Fibroblast of lung (primary cell): ENCODE measurements at regions not wholly inside any gene's neighbourhood (a gene's known extent, or its start where the extent isn't known, plus 50 kb on each side); places are given as distances from the start of the nearest gene placed in this dataset.

Experiments
- DNase-seq, 2 donors: peaks; one replicate each; pipeline versions ENCODE4 v3.0.0 to v3.0.0-alpha.2; 2010; ENCODE audit warnings: low read depth in 2 of 2
- H2AFZ ChIP-seq: 2 replicates; pipeline ENCODE4 v1.5.1; 2012; ENCODE audit warnings: low read length, control low read depth, inconsistent platforms
- H3K27ac ChIP-seq: 2 replicates; pipeline ENCODE4 v1.5.1; 2011; ENCODE audit warnings: low read length, control low read depth; ENCODE audit not compliant: insufficient read depth
- H3K27me3 ChIP-seq: 2 replicates; pipeline ENCODE4 v1.5.1; 2011; ENCODE audit warnings: mild to moderate bottlenecking, low read length; ENCODE audit not compliant: control insufficient read depth, insufficient read depth
- H3K36me3 ChIP-seq: 2 replicates; pipeline ENCODE4 v1.5.1; 2011; ENCODE audit warnings: low read length; ENCODE audit not compliant: control insufficient read depth, insufficient read depth
- H3K4me1 ChIP-seq: 2 replicates; pipeline ENCODE4 v1.5.1; 2011; ENCODE audit warnings: low read length; ENCODE audit not compliant: control insufficient read depth, insufficient read depth; ENCODE audit errors: extremely low read depth
- H3K4me2 ChIP-seq: 2 replicates; pipeline ENCODE4 v1.5.1; 2011; ENCODE audit warnings: low read length, control low read depth; ENCODE audit not compliant: insufficient read depth; ENCODE audit errors: extremely low read depth
- H3K4me3 ChIP-seq, 4 experiments: fragments of 200-600 bp in 1 of 4; sonication (generic) in 1 of 4; replicated peaks in 1 of 4; 2 replicates each; pipeline ENCODE4 v1.5.1; 2011 to 2016; ENCODE audit warnings: low read length in 4 of 4, low read depth in 3 of 4, mild to moderate bottlenecking in 3 of 4, control low read depth in 2 of 4, inconsistent platforms in 1 of 4, mixed read lengths in 1 of 4; ENCODE audit not compliant: insufficient read depth in 1 of 4; ENCODE audit errors: control extremely low read depth in 1 of 4
- H3K79me2 ChIP-seq: 2 replicates; pipeline ENCODE4 v1.5.1; 2012; ENCODE audit warnings: mild to moderate bottlenecking, low read length, inconsistent platforms; ENCODE audit not compliant: control insufficient read depth, insufficient read depth
- H3K9ac ChIP-seq: 2 replicates; pipeline ENCODE4 v1.5.1; 2011; ENCODE audit warnings: mild to moderate bottlenecking, low read length, control low read depth; ENCODE audit not compliant: insufficient read depth
- H3K9me3 ChIP-seq: 2 replicates; pipeline ENCODE4 v1.5.1; 2012; ENCODE audit warnings: low read depth, low read length; ENCODE audit not compliant: control insufficient read depth, insufficient read depth
- H4K20me1 ChIP-seq: 2 replicates; pipeline ENCODE4 v1.5.1; 2011; ENCODE audit warnings: low read length; ENCODE audit not compliant: control insufficient read depth, insufficient read depth; ENCODE audit errors: extremely low read depth
- CTCF ChIP-seq, 2 donors: IDR thresholded peaks in 1 of 2; conservative IDR thresholded peaks in 1 of 2; 1 replicate in 1 of 2; 2 replicates in 1 of 2; pipeline ENCODE4 v1.5.1; 2011 to 2012; ENCODE audit warnings: low read length in 2 of 2, control low read depth in 1 of 2, inconsistent platforms in 1 of 2, low read depth in 1 of 2, mild to moderate bottlenecking in 1 of 2
- EZH2 ChIP-seq: IDR thresholded peaks from 2 replicates; pipeline ENCODE4 v1.5.1; 2012; ENCODE audit warnings: low read length, control low read depth, mild to moderate bottlenecking; ENCODE audit errors: missing control alignments

DNA sequence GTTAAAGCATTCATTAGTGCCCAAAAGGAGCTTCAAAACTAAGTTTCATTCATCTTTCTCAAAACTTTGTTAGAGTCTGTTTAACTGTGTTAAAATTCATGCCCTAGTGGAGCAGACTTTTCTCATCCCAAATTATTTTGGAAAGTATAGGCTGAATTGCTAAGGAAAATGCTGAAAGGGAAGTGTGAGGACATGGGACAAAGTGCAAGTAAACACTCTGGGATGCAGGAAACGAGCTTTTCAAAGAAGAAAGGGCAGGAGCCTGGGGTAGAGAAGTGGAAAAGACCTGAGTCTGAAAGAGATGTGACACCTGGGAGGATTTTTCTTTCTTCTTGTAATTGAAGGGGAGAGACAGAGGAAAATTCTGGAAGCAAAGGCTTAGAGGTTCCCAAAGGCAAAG is 93.1 kb upstream of the ANKRD1 start:
- H3K27ac ChIP-seq, result no peak overlapping the region
- no peaks in the 10 kb centered on the region for H3K9me3 ChIP-seq
- H3K4me3 ChIP-seq, result no peak overlapping the region
- TF ChIP-seq EZH2 (no peak), CTCF (conservative IDR thresholded peaks at IDR 0.05 in 1 of 2, IDR thresholded peaks at IDR 0.05 in 1 of 2; ENCODE audit: low read depth in 1 of 2, low read length in 2 of 2) (no peak)
- no peaks in the 10 kb centered on the region for H4K20me1 ChIP-seq
- no peak for DNase-seq
- no peak overlapping the region for H3K9ac ChIP-seq
- H3K36me3 ChIP-seq, result no peaks in the 10 kb centered on the region
- no peaks in the 10 kb centered on the region for H3K4me1 ChIP-seq
- peaks cover 3% of the 10 kb centered on the region for H3K27me3 ChIP-seq
- H2AFZ ChIP-seq, result no peak overlapping the region
- H3K79me2 ChIP-seq, result no peaks in the 10 kb centered on the region
- no peak overlapping the region for H3K4me2 ChIP-seq

- H3K79me2 ChIP-seq, result no peaks in the 10 kb centered on the region
- no peaks in the 10 kb centered on the region for H4K20me1 ChIP-seq
- DNase-seq, result no peak
- H3K4me3 ChIP-seq, result no peak overlapping the region
- no peak overlapping the region for H3K27ac ChIP-seq
- no peaks in the 10 kb centered on the region for H3K9me3 ChIP-seq
- H3K4me1 ChIP-seq, result no peaks in the 10 kb centered on the region
- peaks cover 3% of the 10 kb centered on the region for H3K27me3 ChIP-seq
- H2AFZ ChIP-seq, result no peak overlapping the region
- H3K36me3 ChIP-seq, result no peaks in the 10 kb centered on the region
- H3K4me2 ChIP-seq, result no peak overlapping the region
- TF ChIP-seq EZH2 (no peak), CTCF (conservative IDR thresholded peaks at IDR 0.05 in 1 of 2, IDR thresholded peaks at IDR 0.05 in 1 of 2; ENCODE audit: low read depth in 1 of 2, low read length in 2 of 2) (no peak)
- no peak overlapping the region for H3K9ac ChIP-seq
Measured at GRCh38 chr10:91017198-91017597, 96.3 kb upstream of the ANKRD1 start.

DNA sequence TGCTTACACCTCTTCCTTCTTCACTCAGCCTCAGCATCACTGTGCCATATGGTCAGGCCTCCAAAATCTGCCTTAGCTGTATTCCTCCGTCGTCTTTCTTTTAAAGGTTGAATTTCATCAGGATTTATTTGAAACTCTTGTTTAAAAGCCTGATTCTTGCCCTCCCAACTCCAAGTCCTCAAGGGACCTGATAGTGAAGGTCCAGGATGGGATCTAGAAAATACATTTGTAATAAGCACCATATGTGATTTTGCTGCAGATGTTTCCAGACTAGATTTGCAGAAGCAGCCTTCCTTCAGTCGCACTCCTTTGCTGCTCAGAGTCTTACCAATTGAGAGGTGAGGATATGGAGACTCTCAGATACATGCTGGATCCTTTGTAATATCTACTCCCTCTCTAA is 101.0 kb upstream of the ANKRD1 start:
- Histone ChIP-seq H3K4me1 (peaks cover 2% of the 10 kb centered on the region), H3K9me3 (no peaks in the 10 kb centered on the region), H3K27me3 (peaks cover 3% of the 10 kb centered on the region), H2AFZ (no peak overlapping the region), H4K20me1 (no peaks in the 10 kb centered on the region), H3K36me3 (no peaks in the 10 kb centered on the region), H3K27ac (no peak overlapping the region), H3K4me3 (no peak overlapping the region), H3K79me2 (no peaks in the 10 kb centered on the region), H3K4me2 (no peak overlapping the region), H3K9ac (no peak overlapping the region)
- DNase-seq, result no peak
- TF ChIP-seq EZH2 (no peak), CTCF (conservative IDR thresholded peaks at IDR 0.05 in 1 of 2, IDR thresholded peaks at IDR 0.05 in 1 of 2; ENCODE audit: low read depth in 1 of 2, low read length in 2 of 2) (no peak)
